CD4-positive, alpha-beta T cell (primary cell): ENCODE measurements at regions not wholly inside any gene's neighbourhood (a gene's known extent, or its start where the extent isn't known, plus 50 kb on each side); places are given as distances from the start of the nearest gene placed in this dataset.

Experiments used
- ATAC-seq: fragments of 200-7000 bp; cut with Tn5 transposase; one replicate; pipeline ENCODE4 v1.10.0; 2022; ENCODE audit warnings: mild to moderate bottlenecking; ENCODE audit not compliant: poor library complexity
- CTCF ChIA-PET: fragments of 350-600 bp; sonication (Branson Sonifier 250); formaldehyde crosslinking; loops from one replicate; lab custom pipeline; 2021; ENCODE audit warnings: antibody characterized with exemption, inconsistent platforms; lab: Charles Lee
- POLR2A ChIA-PET: fragments of 350-600 bp; sonication (Branson Sonifier 250); formaldehyde crosslinking; loops from one replicate; lab custom pipeline; 2021; ENCODE audit warnings: antibody characterized with exemption, inconsistent platforms; lab: Charles Lee
- DNase-seq, 14 experiments: peaks; one replicate each; pipeline ENCODE4 v3.0.0-alpha.2; 2013 to 2020; ENCODE audit warnings: mixed read lengths in 2 of 14
- H3K27ac ChIP-seq, 2 donors: one replicate each; pipeline versions ENCODE4 v1.5.1 to v1.7.0; 2013; ENCODE audit warnings: low read length in 2 of 2, low read depth in 1 of 2, mild to moderate bottlenecking in 1 of 2
- H3K27me3 ChIP-seq, 2 experiments: 1 replicate in 1 of 2; 2 replicates in 1 of 2; pipeline versions ENCODE4 v1.6.1 to v1.7.0; 2013; ENCODE audit warnings: low read length in 2 of 2, control low read depth in 1 of 2, mild to moderate bottlenecking in 1 of 2, moderate library complexity in 1 of 2; ENCODE audit not compliant: insufficient read depth in 2 of 2, control insufficient read depth in 1 of 2
- H3K36me3 ChIP-seq: one replicate; pipeline ENCODE4 v1.6.1; 2013; ENCODE audit warnings: low read length, control low read depth; ENCODE audit not compliant: insufficient read depth
- H3K4me1 ChIP-seq: one replicate; pipeline ENCODE4 v1.6.1; 2013; ENCODE audit warnings: low read length, control low read depth; ENCODE audit not compliant: insufficient read depth
- H3K4me3 ChIP-seq: one replicate; pipeline ENCODE4 v1.5.1; 2013; ENCODE audit warnings: mild to moderate bottlenecking, low read length, moderate library complexity
- H3K9me3 ChIP-seq, 2 experiments: 1 replicate in 1 of 2; 2 replicates in 1 of 2; pipeline versions ENCODE4 v1.6.1 to v1.7.0; 2013; ENCODE audit warnings: low read length in 2 of 2, mild to moderate bottlenecking in 2 of 2, control low read depth in 1 of 2, moderate library complexity in 1 of 2; ENCODE audit not compliant: control insufficient read depth in 1 of 2, insufficient read depth in 1 of 2
- H3K27ac Mint-ChIP-seq: one replicate; pipeline ENCODE4 v1.8.0; 2020; ENCODE audit warnings: mixed read lengths
- H3K27me3 Mint-ChIP-seq: one replicate; pipeline ENCODE4 v1.8.0; 2021; ENCODE audit warnings: mixed read lengths
- H3K36me3 Mint-ChIP-seq: one replicate; pipeline ENCODE4 v1.8.0; 2021; ENCODE audit warnings: low read depth, mixed read lengths
- H3K4me1 Mint-ChIP-seq: one replicate; pipeline ENCODE4 v1.8.0; 2021; ENCODE audit warnings: low read depth, mixed read lengths
- H3K4me3 Mint-ChIP-seq: one replicate; pipeline ENCODE4 v1.8.0; 2020; ENCODE audit warnings: mild to moderate bottlenecking, mixed read lengths
- H3K9me3 Mint-ChIP-seq: one replicate; pipeline ENCODE4 v1.8.0; 2020; ENCODE audit warnings: mixed read lengths
- CTCF ChIP-seq: fragments of 200-600 bp; IDR thresholded peaks from one replicate; pipeline ENCODE4 v1.8.0; 2022; ENCODE audit warnings: antibody characterized with exemption, mild to moderate bottlenecking
- intact Hi-C, 2 experiments: fragments of 100-400 bp; cut with DNase I in 1 of 2; cut with micrococcal nuclease in 1 of 2; formaldehyde crosslinking; loops; one replicate each; pipeline versions ENCODE4 v1.15.1 to v1.9.0; 2023 to 2025; cut with DNase I, micrococcal nuclease

GRCh38 chr1:21366288-21366687 is 73.6 kb upstream of the NBPF3 start:
- H3K27me3 ChIP-seq: no peaks in the 10 kb centered on the region
- Mint-ChIP-seq H3K36me3 (no peaks in the 10 kb centered on the region), H3K4me1 (peaks cover 14% of the 10 kb centered on the region), H3K9me3 (no peaks in the 10 kb centered on the region), H3K27ac (no peak overlapping the region), H3K4me3 (no peak overlapping the region), H3K27me3 (no peaks in the 10 kb centered on the region)
- no peak for ATAC-seq
- DNase-seq: no peak
- no peak for TF ChIP-seq CTCF
- H3K36me3 ChIP-seq: no peaks in the 10 kb centered on the region
- ChIA-PET CTCF (interaction anchor here (1.5 to 8.1 kb wide), 3 partner anchors 96 to 149 kb away, joined by 4 to 175 read pairs (median 8); no protein-coding TSS in a partner anchor), POLR2A (interaction anchor here (1.1 kb wide), 1 partner anchor 28 kb away, joined by 3 read pairs; no protein-coding TSS in a partner anchor)
- intact Hi-C loops: loop anchor here (5.0 kb wide), 2 partner anchors 94 to 291 kb away; no protein-coding TSS in a partner anchor
- no peaks in the 10 kb centered on the region for H3K9me3 ChIP-seq
- no peak overlapping the region for H3K4me3 ChIP-seq
- H3K27ac ChIP-seq: no peak overlapping the region
- H3K4me1 ChIP-seq: peaks cover 7% of the 10 kb centered on the region

DNA sequence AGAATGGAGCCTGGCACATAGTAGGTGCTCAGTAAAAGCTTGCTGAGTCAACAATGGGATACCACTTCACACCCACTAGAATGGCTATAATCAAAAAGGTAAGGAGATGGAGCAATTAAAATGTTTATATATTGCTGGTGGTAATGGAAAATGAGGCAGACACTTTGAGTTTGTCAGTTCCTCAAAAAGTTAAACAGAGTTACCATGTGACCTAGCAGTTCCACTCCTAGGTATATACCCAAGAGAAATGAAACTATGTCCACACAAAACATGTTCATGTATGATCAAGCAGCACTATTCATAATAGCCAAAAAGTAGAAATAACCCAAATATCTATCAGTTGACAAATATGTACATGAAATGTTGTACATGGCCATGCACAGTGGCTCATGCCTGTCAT is 74.8 kb upstream of the ECE1 start:
- POLR2A ChIA-PET: no interaction called here
- H3K4me3 Mint-ChIP-seq: no peak overlapping the region
- ATAC-seq: no peak
- H3K36me3 Mint-ChIP-seq: no peaks in the 10 kb centered on the region
- no peak for TF ChIP-seq CTCF
- H3K4me1 Mint-ChIP-seq: peaks cover 14% of the 10 kb centered on the region
- H3K27me3 ChIP-seq: no peaks in the 10 kb centered on the region
- peaks cover 7% of the 10 kb centered on the region for H3K4me1 ChIP-seq
- no peaks in the 10 kb centered on the region for H3K36me3 ChIP-seq
- H3K9me3 ChIP-seq: no peaks in the 10 kb centered on the region
- H3K27me3 Mint-ChIP-seq: no peaks in the 10 kb centered on the region
- intact Hi-C loops: loop anchor here (5.0 kb wide), 2 partner anchors 93 to 292 kb away; no protein-coding TSS in a partner anchor
- H3K27ac ChIP-seq: no peak overlapping the region
- H3K9me3 Mint-ChIP-seq: no peaks in the 10 kb centered on the region
- no peak for DNase-seq
- CTCF ChIA-PET: interaction anchor here (1.6 to 8.1 kb wide), 2 partner anchors 110 to 148 kb away, joined by 4 to 175 read pairs; no protein-coding TSS in a partner anchor
- no peak overlapping the region for H3K4me3 ChIP-seq
- H3K27ac Mint-ChIP-seq: no peak overlapping the region

- Mint-ChIP-seq H3K9me3 (no peaks in the 10 kb centered on the region), H3K27ac (no peak overlapping the region), H3K4me1 (peaks cover 4% of the 10 kb centered on the region), H3K36me3 (no peaks in the 10 kb centered on the region), H3K4me3 (no peak overlapping the region), H3K27me3 (no peaks in the 10 kb centered on the region)
- no peak overlapping the region for H3K4me3 ChIP-seq
- no peak for TF ChIP-seq CTCF
- no peaks in the 10 kb centered on the region for H3K27me3 ChIP-seq
- intact Hi-C loops: no loop called here
- POLR2A ChIA-PET: no interaction called here
- CTCF ChIA-PET: no interaction called here
- H3K27ac ChIP-seq: no peak overlapping the region
- DNase-seq (no peak), ATAC-seq (no peak)
- no peaks in the 10 kb centered on the region for H3K36me3 ChIP-seq
- no peaks in the 10 kb centered on the region for H3K9me3 ChIP-seq
- no peaks in the 10 kb centered on the region for H3K4me1 ChIP-seq
These were observed 71.8 kb upstream of the ECE1 start for GRCh38 chr1:21362096-21362495.
